ENCODE measurements at regions not wholly inside any gene's neighbourhood (a gene's known extent, or its start where the extent isn't known, plus 50 kb on each side); places are given as distances from the start of the nearest gene placed in this dataset.

GRCh38 chr3:162437480-162437879 lies 940.9 kb downstream of the OTOL1 start (continued):
- TF ChIP-seq, protein P1, sequence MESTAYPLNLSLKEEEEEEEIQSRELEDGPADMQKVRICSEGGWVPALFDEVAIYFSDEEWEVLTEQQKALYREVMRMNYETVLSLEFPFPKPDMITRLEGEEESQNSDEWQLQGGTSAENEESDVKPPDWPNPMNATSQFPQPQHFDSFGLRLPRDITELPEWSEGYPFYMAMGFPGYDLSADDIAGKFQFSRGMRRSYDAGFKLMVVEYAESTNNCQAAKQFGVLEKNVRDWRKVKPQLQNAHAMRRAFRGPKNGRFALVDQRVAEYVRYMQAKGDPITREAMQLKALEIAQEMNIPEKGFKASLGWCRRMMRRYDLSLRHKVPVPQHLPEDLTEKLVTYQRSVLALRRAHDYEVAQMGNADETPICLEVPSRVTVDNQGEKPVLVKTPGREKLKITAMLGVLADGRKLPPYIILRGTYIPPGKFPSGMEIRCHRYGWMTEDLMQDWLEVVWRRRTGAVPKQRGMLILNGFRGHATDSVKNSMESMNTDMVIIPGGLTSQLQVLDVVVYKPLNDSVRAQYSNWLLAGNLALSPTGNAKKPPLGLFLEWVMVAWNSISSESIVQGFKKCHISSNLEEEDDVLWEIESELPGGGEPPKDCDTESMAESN (CRISPR knock-in tag; conservative IDR thresholded peaks at IDR 0.05), result no peak
- TF ChIP-seq XRCC5 (optimal IDR thresholded peaks at IDR 0.05; ENCODE audit: low read length), result no peak
- TF ChIP-seq STAT5B (CRISPR knock-in tag; IDR thresholded peaks at IDR 0.05), result no peak
- TF ChIP-seq POLR2A (IDR thresholded peaks at IDR 0.05; ENCODE audit: insufficient read depth in 1 of 2, low read depth in 2 of 2, low read length in 2 of 2), result no peak
- no peak for TF ChIP-seq ZNF570 (CRISPR knock-in tag; IDR thresholded peaks at IDR 0.05; ENCODE audit: borderline replicate concordance)
- no peak for TF ChIP-seq FOXP4 (CRISPR knock-in tag; IDR thresholded peaks at IDR 0.05)
- TF ChIP-seq ZFP91 (CRISPR knock-in tag; IDR thresholded peaks at IDR 0.05; ENCODE audit: borderline replicate concordance), result no peak
- no peak for TF ChIP-seq PTBP1 (IDR thresholded peaks at IDR 0.05; ENCODE audit: low read depth, low read length, poor library complexity, severe bottlenecking)
- TF ChIP-seq, protein P2, sequence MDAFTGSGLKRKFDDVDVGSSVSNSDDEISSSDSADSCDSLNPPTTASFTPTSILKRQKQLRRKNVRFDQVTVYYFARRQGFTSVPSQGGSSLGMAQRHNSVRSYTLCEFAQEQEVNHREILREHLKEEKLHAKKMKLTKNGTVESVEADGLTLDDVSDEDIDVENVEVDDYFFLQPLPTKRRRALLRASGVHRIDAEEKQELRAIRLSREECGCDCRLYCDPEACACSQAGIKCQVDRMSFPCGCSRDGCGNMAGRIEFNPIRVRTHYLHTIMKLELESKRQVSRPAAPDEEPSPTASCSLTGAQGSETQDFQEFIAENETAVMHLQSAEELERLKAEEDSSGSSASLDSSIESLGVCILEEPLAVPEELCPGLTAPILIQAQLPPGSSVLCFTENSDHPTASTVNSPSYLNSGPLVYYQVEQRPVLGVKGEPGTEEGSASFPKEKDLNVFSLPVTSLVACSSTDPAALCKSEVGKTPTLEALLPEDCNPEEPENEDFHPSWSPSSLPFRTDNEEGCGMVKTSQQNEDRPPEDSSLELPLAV (CRISPR knock-in tag; conservative IDR thresholded peaks at IDR 0.05; ENCODE audit: low read depth), result no peak
- TF ChIP-seq GMEB2 (CRISPR knock-in tag; IDR thresholded peaks at IDR 0.05; ENCODE audit: low read depth), result no peak
- TF ChIP-seq ZNF296 (CRISPR knock-in tag; conservative IDR thresholded peaks at IDR 0.05), result no peak
- TF ChIP-seq KAT8 (CRISPR knock-in tag; IDR thresholded peaks at IDR 0.05), result no peak

Data from HepG2 (cell line).